HG02938 (cell line): ENCODE measurements at regions not wholly inside any gene's neighbourhood (a gene's known extent, or its start where the extent isn't known, plus 50 kb on each side); places are given as distances from the start of the nearest gene placed in this dataset.

Experiments used
- ATAC-seq: cut with Tn5 transposase; IDR thresholded peaks from one replicate; pipeline ENCODE4 v1.9.1; 2021; ENCODE audit warnings: mild to moderate bottlenecking, moderate library complexity; ENCODE audit not compliant: unreplicated experiment

DNA sequence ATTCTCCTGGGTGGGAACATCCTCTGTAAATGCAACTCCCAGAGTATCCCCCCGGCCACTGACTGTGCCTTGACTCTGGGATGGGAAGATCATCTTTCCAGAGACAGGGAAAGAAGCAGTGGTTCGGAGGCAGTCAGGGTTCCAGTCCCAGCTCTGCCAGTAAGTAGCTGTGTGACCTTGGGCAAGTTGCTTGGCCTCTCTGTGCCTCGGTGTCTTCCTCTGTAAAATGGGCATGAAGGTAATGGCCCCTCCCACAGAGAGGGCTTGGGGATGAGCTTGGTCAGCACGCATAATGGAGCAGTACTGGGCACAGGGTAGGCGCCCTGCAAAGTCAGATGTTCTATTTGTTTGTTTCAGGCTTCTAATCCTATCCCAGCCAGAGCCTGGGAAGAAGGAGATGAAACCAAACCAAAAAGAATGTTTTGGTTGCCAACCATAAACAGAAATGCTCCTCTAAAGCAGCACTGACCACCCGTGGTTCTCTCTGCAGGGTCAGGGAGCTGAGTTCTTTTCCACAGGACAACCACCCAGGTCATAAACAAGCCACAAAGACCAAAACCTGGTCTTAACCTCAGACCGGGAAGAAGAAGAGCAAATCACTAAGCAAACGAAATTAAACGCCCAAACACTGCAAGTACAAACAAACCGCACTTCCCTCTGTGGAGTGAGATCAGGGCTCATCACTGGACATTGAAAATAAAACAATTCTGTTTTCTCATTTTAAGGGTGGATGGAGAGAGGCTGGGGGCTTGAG lies 381.0 kb upstream of the SULF2 start:
- ATAC-seq = no peak

GRCh38 chr20:48165401-48165685 lies 380.1 kb upstream of the SULF2 start:
- ATAC-seq = no peak

- ATAC-seq = no peak
Observed at GRCh38 chr20:48164566-48165400, 379.5 kb upstream of the SULF2 start.

DNA sequence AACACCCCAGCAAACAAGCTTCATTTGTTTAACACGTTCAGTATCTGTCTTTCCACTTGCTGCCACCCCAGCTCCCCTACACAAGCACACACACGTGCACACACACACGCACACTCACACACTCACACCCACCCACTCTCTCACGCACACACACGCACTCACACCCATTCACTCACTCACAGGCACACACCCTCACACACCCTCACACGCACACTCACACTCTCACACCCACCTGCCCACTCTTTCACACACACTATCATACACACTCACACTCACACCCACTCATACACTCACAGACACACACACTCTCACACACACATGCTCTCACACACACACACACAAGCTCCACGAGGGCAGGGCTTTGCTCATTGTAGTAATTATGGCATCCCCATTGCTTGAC lies 378.8 kb upstream of the SULF2 start:
- no peak for ATAC-seq

GRCh38 chr20:48163505-48163904 lies 378.2 kb upstream of the SULF2 start:
- ATAC-seq = no peak

DNA sequence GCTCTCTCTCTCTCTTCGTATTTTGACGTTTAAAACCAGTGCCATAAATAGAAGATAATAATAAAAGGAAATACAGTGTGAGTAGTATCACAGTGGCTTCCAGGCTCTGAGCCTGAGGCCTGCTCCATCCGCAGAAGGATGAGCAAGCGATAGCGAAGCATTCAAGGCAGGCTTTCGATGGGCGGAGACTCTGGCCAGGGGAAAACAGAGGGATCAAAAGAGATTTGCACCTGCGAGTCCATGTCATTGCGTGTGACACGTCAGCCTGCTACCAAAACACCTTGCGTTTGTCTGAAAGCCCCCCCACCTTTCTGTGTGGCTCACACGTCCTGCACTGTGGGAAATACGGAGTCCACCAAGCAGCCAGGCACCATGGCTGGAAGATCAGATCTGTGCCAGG lies 377.3 kb upstream of the SULF2 start:
- no peak for ATAC-seq

- ATAC-seq = no peak
Observed at GRCh38 chr20:48159145-48160008, 374.1 kb upstream of the SULF2 start.

DNA sequence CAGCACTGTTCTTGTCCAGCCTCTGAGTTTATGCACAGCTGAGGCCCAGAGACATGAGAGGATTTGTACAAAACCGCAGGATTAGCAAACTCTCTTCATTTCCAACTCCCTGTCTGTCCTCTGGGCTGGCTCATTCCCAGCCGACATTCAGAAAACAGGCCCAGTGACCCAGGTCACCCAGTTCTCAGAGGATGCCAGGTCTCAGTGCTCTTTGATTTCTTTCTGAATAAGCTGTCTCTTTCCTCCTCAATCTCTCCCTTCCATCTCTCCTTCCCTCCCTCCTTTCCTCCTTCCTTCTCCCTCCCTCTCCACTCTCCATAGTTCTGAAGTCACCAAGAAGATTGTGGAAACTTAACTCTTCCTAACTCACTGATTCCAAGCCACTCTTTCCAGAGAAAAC lies 372.7 kb upstream of the SULF2 start:
- ATAC-seq = no peak

DNA sequence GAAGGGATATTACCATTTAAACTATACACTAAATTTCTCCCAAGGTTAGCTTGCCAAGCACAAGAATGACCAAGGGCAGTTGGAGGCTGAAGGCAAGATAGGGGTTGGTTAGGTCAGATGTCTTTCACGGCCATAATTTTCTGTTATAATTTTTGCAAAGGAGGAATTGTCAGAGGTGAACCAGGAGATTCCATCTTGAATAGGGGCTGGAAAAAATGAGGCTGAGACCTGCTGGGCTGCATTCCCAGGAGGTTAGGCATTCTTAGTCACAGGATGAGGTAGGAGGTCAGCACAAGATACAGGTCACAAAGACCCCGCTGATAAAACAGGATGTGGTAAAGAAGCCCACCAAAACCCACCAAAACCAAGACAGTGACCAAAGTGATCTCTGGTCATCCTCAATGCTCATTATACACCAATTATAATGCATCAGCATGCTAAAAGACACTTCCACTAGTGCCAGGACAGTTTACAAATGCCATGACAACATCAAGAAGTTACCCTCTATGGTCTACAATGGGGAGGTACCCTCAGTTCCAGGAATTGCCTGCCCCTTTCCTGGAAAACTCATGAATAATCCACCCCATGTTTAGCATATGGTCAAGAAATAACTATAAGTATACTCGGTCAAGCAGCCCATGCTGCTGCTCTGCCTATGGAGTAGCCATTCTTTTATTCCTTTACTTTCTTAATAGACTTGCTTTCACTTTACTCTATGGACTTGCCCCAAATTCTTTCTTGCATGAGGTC lies 371.8 kb upstream of the SULF2 start:
- ATAC-seq = no peak

GRCh38 chr20:48156521-48156920 lies 371.2 kb upstream of the SULF2 start:
- ATAC-seq = no peak

DNA sequence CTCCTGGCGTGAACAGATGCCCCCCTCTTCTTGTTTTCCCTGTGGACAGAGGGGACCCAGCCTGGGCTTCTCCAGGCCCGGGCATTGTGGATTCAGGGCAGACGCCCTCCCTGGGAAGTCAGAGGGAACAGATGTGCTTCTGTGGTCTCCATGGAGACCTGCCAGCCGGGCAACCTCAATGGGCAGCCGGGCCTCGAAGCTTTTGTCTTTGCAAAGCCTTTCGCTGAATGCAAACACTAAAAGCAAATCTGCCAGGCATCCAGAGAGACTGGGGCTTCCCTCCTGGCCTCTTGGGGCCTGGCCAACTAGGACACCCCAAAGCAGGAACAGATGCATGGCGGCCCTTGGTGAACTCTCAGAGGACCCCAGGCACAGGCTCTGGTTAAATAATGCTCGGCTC lies 370.0 kb upstream of the SULF2 start:
- no peak for ATAC-seq

GRCh38 chr20:48154040-48154765 lies 368.9 kb upstream of the SULF2 start:
- no peak for ATAC-seq

DNA sequence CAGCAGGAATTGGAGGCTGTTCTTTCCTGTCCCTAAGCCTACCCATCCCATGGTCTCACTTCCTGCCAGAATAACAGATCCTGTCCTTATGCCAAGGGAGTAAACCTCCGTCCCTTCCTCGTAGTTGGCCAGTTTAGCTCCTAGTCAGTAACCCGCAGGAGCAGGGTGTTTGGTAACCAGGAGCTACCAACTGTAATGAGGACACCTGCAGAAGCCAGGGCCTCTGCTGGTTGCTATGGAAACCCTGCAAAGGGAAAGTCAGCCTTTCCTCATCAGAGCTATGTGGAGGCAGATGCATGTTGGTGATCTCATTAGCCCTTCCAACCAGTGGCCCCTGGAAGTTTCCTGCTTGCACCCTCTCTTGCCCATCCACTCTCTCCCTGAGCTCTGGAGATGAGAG lies 368.2 kb upstream of the SULF2 start:
- no peak for ATAC-seq

- no peak for ATAC-seq
Observed at GRCh38 chr20:48153103-48153502, 367.8 kb upstream of the SULF2 start.

DNA sequence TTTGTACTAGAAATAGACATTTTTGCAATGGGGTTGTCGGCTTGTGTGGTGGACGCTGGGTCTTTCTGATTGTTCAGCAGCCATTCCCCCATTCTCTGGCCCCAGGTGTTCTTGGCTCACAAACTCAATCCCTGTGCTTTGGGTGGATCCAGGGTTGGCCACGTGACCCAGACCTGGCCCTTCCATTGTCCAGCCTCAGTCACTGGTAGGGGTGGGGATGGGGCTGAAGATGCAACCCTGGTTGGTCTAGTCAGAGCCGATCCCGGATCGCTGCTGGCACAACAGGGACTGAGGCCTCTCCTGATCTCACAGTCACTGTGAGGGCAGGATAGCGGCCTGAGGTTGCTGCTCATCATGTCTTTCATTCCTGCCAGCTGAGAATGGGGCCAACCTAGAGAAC lies 365.3 kb upstream of the SULF2 start:
- ATAC-seq = no peak

DNA sequence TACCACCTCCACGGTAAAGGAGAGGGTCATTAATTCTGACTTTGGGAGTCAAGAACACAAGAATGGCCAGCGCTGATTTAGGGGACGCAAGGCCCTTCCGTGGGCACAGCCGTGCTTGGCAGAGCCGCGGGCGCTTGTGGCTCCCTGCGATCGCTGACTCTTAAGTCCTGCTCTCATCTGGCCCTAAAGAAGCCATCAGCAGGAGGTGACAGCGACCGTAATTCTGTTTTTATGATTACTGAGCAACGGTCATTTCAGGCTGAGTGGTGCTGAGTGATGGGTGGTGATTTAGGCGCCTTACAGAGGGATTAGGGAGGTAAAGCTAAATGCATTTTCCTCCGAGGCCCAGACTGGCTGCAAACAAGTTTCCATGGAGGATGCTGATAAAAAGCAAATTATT lies 364.6 kb upstream of the SULF2 start:
- no peak for ATAC-seq

DNA sequence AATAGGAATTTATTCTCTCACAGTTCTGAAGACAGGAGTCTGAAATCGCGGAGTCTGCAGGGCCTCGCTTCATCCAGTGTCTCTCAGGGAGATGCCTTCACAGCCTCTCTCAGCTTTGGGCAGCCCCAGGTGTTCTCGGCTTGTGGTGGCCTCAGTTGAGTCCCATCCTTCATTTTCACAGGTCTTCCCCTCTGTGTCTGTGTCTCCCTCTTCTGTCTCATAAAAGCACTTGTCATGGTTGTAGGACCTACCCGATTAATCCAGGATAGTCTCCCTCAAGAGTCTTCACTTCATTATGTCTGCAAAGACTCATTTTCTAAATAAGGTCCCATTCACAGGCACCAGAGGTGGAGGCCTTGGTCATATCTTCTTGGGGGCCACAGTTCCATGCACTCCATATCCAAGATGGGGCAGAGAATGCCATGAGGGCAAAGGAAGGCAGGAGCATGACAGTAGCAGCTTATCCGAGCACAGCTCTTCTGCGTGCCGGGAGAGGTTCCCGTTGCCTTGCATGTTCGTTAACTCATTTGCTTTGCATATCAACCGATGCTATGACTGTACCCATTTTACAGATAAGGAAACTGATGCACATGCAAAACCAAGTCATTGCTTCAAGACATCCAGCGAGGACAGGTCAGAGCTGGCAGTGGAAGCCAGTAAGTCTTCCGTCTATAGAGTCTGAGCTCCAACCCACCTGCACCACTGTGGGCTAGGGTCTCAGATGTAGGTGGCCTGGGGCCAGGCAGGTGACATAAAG lies 363.8 kb upstream of the SULF2 start:
- no peak for ATAC-seq

- no peak for ATAC-seq
Observed at GRCh38 chr20:48148020-48148419, 362.7 kb upstream of the SULF2 start.

- no peak for ATAC-seq
Observed at GRCh38 chr20:48147311-48147710, 362.0 kb upstream of the SULF2 start.

DNA sequence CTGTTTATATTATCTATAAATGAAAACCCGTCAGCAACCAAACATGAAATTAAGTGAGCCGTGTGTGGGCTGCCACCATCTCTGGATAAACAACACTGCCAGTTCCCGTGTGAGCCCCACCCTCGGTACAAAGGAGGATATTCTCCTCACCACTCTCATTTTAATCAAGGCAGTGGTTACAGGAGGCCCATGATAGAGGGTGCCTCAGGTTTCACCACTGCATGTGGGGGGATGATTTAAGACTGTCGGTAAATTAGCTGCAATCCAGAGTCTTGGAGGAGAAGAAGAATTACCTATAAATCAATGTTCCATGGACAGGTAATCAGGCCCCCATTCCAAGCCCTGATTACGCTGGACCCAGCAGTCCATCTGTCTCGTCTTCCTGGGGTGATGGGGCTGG lies 361.6 kb upstream of the SULF2 start:
- no peak for ATAC-seq
